Coronary artery (tissue), 2 donors: ENCODE measurements at regions not wholly inside any gene's neighbourhood (a gene's known extent, or its start where the extent isn't known, plus 50 kb on each side); places are given as distances from the start of the nearest gene placed in this dataset.

ENCODE experiments used
- DNase-seq: peaks from one replicate; pipeline ENCODE4 v3.0.0-alpha.2; 2017; ENCODE audit warnings: low spot score
- H3K27ac ChIP-seq, 2 donors: fragments of 200-600 bp; sonication (generic); one replicate each; pipeline ENCODE4 v1.5.1; 2016 to 2019
- H3K4me3 ChIP-seq: fragments of 200-600 bp; sonication (generic); 2 replicates; pipeline ENCODE4 v1.5.1; 2016; ENCODE audit warnings: mild to moderate bottlenecking, moderate library complexity
- CTCF ChIP-seq: fragments of 200-600 bp; sonication (generic); IDR thresholded peaks from one replicate; pipeline ENCODE4 v1.5.1; 2019; ENCODE audit warnings: antibody characterized with exemption

GRCh38 chr1:94741510-94741909 lies 78.6 kb upstream of the SLC44A3 start:
- H3K27ac ChIP-seq = no peak overlapping the region
- H3K4me3 ChIP-seq = no peak overlapping the region
- no peak for DNase-seq
- no peak for TF ChIP-seq CTCF

GRCh38 chr1:94739521-94740061 lies 80.6 kb upstream of the SLC44A3 start:
- H3K4me3 ChIP-seq = no peak overlapping the region
- H3K27ac ChIP-seq = peak overlapping the region in 1 of 2 donors; percentile 49
- peak; percentile 87 for DNase-seq
- TF ChIP-seq CTCF = no peak

GRCh38 chr1:94738371-94738770 lies 81.8 kb upstream of the SLC44A3 start:
- no peak overlapping the region for H3K4me3 ChIP-seq
- DNase-seq = no peak
- no peak overlapping the region for H3K27ac ChIP-seq
- no peak for TF ChIP-seq CTCF

- Histone ChIP-seq H3K4me3 (no peak overlapping the region), H3K27ac (no peak overlapping the region)
- DNase-seq = no peak
- TF ChIP-seq CTCF = no peak
These were observed 82.8 kb upstream of the SLC44A3 start for GRCh38 chr1:94737124-94737998.

- no peak for DNase-seq
- no peak for TF ChIP-seq CTCF
- Histone ChIP-seq H3K4me3 (no peak overlapping the region), H3K27ac (no peak overlapping the region)
These were observed 83.6 kb upstream of the SLC44A3 start for GRCh38 chr1:94736549-94736948.

- H3K27ac ChIP-seq = peak overlapping the region; percentile 39 to 74
- no peak for TF ChIP-seq CTCF
- no peak for DNase-seq
- H3K4me3 ChIP-seq = no peak overlapping the region
These were observed 84.1 kb upstream of the SLC44A3 start for GRCh38 chr1:94736073-94736472.
